ENCODE measurements at regions not wholly inside any gene's neighbourhood (a gene's known extent, or its start where the extent isn't known, plus 50 kb on each side); places are given as distances from the start of the nearest gene placed in this dataset.

- TF ChIP-seq BRCA1 (IDR thresholded peaks at IDR 0.05; ENCODE audit: low read depth, low read length) (no peak), CBX5 (IDR thresholded peaks at IDR 0.05; ENCODE audit: low read depth) (no peak), SIX5 (IDR thresholded peaks at IDR 0.05; ENCODE audit: low read depth, low read length, severe bottlenecking) (no peak)
These were observed 311.6 kb downstream of the DSC3 start (continued) for GRCh38 chr18:30730915-30731314.

DNA sequence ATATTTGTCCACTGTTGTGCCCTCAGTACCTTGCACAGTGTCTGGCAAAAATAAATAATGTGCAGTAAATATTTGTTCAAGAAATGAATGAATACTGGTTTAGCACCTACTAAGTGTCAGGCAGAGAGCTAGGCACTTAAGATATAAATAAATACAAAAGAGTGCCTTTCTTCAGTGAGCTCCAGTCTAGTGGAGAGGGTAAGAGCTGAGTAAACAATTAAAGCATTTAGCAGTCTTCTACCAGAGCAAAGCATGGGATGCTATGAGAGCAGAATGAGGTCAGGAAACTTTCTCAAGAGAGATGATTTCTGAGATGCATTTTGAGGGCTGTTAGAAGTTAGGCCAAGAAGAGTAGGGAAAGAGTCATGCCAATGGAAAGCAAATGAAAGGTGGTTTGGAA lies 314.7 kb downstream of the DSC3 start:
- H3K9ac ChIP-seq (ENCODE audit: control insufficient read depth, insufficient read depth, low read length), result no peak overlapping the region
- no peaks in the 10 kb centered on the region for H3K4me1 ChIP-seq (ENCODE audit: control insufficient read depth, insufficient read depth, low read length)
- no peaks in the 10 kb centered on the region for H3K36me3 ChIP-seq (ENCODE audit: control insufficient read depth in 2 of 2, insufficient read depth in 2 of 2, low read length in 1 of 2)
- in situ Hi-C loops (cut with MboI) (no loop called here), intact Hi-C loops (cut with micrococcal nuclease; ENCODE audit: unreplicated experiment) (no loop called here)
- POLR2A ChIA-PET, result no interaction called here
- no peak overlapping the region for H3K4me2 ChIP-seq (ENCODE audit: control insufficient read depth, insufficient read depth)
- no peaks in the 10 kb centered on the region for H3K27me3 ChIP-seq (replicated peaks in 1 of 2; ENCODE audit: control insufficient read depth in 2 of 2, insufficient read depth in 2 of 2, low read length in 1 of 2)
- CTCF ChIA-PET, result no interaction called here
- FAIRE-seq (no peak), ATAC-seq (no peak), DNase-seq (ENCODE audit: low read depth, low spot score) (no peak)
- BruUV-seq (replicated peaks), result no TSS peak
- no peak overlapping the region for H3K27ac ChIP-seq (ENCODE audit: control insufficient read depth, insufficient read depth)
- H2AFZ ChIP-seq (ENCODE audit: control insufficient read depth, low read depth, low read length), result no peak overlapping the region
- RAD21 ChIA-PET (ENCODE audit: unreplicated experiment), result no interaction called here
- no peak for TF ChIP-seq TCF7 (IDR thresholded peaks at IDR 0.05; ENCODE audit: borderline replicate concordance)
- no peak for TF ChIP-seq PKNOX1 (IDR thresholded peaks at IDR 0.05)
- TF ChIP-seq, protein P1, sequence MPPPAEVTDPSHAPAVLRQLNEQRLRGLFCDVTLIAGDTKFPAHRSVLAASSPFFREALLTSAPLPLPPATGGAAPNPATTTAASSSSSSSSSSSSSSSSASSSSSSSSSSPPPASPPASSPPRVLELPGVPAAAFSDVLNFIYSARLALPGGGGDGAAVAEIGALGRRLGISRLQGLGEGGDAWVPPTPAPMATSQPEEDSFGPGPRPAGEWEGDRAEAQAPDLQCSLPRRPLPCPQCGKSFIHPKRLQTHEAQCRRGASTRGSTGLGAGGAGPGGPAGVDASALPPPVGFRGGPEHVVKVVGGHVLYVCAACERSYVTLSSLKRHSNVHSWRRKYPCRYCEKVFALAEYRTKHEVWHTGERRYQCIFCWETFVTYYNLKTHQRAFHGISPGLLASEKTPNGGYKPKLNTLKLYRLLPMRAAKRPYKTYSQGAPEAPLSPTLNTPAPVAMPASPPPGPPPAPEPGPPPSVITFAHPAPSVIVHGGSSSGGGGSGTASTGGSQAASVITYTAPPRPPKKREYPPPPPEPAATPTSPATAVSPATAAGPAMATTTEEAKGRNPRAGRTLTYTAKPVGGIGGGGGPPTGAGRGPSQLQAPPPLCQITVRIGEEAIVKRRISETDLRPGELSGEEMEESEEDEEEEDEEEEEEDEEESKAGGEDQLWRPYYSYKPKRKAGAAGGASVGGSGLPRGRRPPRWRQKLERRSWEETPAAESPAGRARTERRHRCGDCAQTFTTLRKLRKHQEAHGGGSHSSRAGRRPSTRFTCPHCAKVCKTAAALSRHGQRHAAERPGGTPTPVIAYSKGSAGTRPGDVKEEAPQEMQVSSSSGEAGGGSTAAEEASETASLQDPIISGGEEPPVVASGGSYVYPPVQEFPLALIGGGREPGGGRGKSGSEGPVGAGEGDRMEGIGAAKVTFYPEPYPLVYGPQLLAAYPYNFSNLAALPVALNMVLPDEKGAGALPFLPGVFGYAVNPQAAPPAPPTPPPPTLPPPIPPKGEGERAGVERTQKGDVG (CRISPR knock-in tag; IDR thresholded peaks at IDR 0.05), result no peak
- TF ChIP-seq GABPA (IDR thresholded peaks at IDR 0.05; ENCODE audit: low read depth), result no peak
- TF ChIP-seq ZBED1 (IDR thresholded peaks at IDR 0.05; ENCODE audit: borderline replicate concordance), result no peak
- no peak for TF ChIP-seq EED (IDR thresholded peaks at IDR 0.05; ENCODE audit: low read depth)
- no peak for TF ChIP-seq RBBP5 (conservative IDR thresholded peaks at IDR 0.05)
- no peak for TF ChIP-seq MYB (IDR thresholded peaks at IDR 0.05; ENCODE audit: borderline replicate concordance, low read depth, low read length)
- TF ChIP-seq, protein P2, sequence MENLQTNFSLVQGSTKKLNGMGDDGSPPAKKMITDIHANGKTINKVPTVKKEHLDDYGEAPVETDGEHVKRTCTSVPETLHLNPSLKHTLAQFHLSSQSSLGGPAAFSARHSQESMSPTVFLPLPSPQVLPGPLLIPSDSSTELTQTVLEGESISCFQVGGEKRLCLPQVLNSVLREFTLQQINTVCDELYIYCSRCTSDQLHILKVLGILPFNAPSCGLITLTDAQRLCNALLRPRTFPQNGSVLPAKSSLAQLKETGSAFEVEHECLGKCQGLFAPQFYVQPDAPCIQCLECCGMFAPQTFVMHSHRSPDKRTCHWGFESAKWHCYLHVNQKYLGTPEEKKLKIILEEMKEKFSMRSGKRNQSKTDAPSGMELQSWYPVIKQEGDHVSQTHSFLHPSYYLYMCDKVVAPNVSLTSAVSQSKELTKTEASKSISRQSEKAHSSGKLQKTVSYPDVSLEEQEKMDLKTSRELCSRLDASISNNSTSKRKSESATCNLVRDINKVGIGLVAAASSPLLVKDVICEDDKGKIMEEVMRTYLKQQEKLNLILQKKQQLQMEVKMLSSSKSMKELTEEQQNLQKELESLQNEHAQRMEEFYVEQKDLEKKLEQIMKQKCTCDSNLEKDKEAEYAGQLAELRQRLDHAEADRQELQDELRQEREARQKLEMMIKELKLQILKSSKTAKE (IDR thresholded peaks at IDR 0.05; ENCODE audit: low read depth, poor library complexity, severe bottlenecking), result no peak
- SMC1A ChIA-PET (ENCODE audit: uncharacterized antibody, unreplicated experiment), result interaction anchor here (1.0 kb wide), 1 partner anchor 8 kb away, joined by 3 read pairs; no protein-coding TSS in a partner anchor
- H3K79me2 ChIP-seq (ENCODE audit: control insufficient read depth, insufficient read depth, low read length), result no peaks in the 10 kb centered on the region
- H3K9me3 ChIP-seq (replicated peaks; ENCODE audit: control insufficient read depth, insufficient read depth, low read length), result no peaks in the 10 kb centered on the region
- H4K20me1 ChIP-seq (ENCODE audit: control insufficient read depth, insufficient read depth), result no peaks in the 10 kb centered on the region
- no peak overlapping the region for H3K4me3 ChIP-seq
